Lower leg skin (tissue), 4 donors: ENCODE measurements at regions not wholly inside any gene's neighbourhood (a gene's known extent, or its start where the extent isn't known, plus 50 kb on each side); places are given as distances from the start of the nearest gene placed in this dataset.
A peak's percentile ranks its signal among the peaks of the same experiment; 100 is the strongest.

ENCODE experiments used
- DNase-seq, 2 donors: peaks; one replicate each; pipeline ENCODE4 v3.0.0-alpha.2; 2019; ENCODE audit warnings: low spot score in 2 of 2
- H3K4me3 ChIP-seq: fragments of 200-600 bp; sonication (generic); 2 replicates; pipeline ENCODE4 v1.5.1; 2017; ENCODE audit warnings: mild to moderate bottlenecking, low read depth; ENCODE audit not compliant: poor library complexity, severe bottlenecking
- POLR2A ChIP-seq, 2 donors: fragments of 450-650 bp; IDR thresholded peaks; one replicate each; pipeline ENCODE4 v1.6.1; 2016 to 2017; ENCODE audit warnings: antibody characterized with exemption in 2 of 2, mild to moderate bottlenecking in 1 of 2, moderate library complexity in 1 of 2
- WGBS, 2 donors: methylation state at CpG; one replicate each; pipeline ENCODE4 v1.1.5; 2018; 5-methylcytosine and 5-hydroxymethylcytosine counted together
- intact Hi-C: fragments of 100-400 bp; cut with DNase I; formaldehyde crosslinking; loops from one replicate; pipeline ENCODE4 v1.15.0; 2023; ENCODE audit warnings: low total_unique reads
- TF ChIP-seq, protein P1 (sequence below), 3 donors: fragments of 450-650 bp; IDR thresholded peaks; one replicate each; pipeline ENCODE4 v1.5.1; 2016; ENCODE audit warnings: antibody characterized with exemption in 3 of 3, mild to moderate bottlenecking in 3 of 3, moderate library complexity in 2 of 3

DNA sequence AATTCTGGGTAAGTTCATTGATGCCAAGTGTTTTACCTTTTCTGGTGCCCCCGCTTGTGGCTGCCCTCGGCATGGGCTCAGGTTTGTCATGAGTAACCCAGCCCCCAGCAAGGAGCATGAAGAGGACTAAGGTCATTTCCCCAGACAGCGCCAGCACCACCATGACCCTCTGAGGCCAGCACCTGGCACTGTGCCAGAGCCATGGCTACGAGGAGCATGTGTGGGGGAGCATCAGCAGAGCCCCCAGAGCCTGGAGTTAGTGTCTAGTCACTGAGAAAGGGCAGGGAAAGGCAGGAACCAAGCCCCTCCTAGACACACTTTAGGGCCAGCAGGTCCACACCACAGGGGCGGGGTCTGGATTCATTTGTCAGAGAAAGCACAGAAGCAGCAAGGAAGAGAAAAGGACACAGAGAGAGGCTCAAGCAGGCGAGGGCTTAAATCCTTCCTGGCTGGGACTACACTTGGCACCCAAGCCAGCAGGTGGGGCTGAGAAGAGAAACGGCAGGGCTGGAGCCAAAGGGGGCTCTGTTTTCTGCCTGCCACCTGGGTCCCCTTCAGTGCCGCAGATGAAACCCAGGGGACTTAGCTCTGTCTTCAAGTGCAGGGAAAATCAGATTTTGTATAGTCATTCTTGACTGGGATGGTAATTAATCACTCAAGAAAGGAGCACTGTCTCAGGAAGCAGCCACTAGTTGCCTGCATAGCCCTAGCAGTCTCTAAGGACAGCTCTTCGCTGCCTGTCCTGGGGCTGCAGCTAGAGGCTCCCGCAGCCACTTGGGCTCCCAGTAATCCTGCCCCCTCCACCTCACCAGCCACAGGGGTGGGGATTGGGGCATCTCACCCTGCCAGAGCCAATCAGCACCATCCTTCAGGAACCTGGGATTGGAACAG lies 79.6 kb upstream of the ZC3H12A start:
- 29 to 33% methylated on average over 10 of the region's 10 CpGs for whole genome bisulfite sequencing, 2 donors
- peak in 1 of 2 donors; percentile 81 for DNase-seq
- no peak for TF ChIP-seq POLR2A (IDR thresholded peaks at IDR 0.05)
- TF ChIP-seq, protein P1, sequence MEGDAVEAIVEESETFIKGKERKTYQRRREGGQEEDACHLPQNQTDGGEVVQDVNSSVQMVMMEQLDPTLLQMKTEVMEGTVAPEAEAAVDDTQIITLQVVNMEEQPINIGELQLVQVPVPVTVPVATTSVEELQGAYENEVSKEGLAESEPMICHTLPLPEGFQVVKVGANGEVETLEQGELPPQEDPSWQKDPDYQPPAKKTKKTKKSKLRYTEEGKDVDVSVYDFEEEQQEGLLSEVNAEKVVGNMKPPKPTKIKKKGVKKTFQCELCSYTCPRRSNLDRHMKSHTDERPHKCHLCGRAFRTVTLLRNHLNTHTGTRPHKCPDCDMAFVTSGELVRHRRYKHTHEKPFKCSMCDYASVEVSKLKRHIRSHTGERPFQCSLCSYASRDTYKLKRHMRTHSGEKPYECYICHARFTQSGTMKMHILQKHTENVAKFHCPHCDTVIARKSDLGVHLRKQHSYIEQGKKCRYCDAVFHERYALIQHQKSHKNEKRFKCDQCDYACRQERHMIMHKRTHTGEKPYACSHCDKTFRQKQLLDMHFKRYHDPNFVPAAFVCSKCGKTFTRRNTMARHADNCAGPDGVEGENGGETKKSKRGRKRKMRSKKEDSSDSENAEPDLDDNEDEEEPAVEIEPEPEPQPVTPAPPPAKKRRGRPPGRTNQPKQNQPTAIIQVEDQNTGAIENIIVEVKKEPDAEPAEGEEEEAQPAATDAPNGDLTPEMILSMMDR (IDR thresholded peaks at IDR 0.05), result no peak
- intact Hi-C loops, result no loop called here
- no peak overlapping the region for H3K4me3 ChIP-seq

DNA sequence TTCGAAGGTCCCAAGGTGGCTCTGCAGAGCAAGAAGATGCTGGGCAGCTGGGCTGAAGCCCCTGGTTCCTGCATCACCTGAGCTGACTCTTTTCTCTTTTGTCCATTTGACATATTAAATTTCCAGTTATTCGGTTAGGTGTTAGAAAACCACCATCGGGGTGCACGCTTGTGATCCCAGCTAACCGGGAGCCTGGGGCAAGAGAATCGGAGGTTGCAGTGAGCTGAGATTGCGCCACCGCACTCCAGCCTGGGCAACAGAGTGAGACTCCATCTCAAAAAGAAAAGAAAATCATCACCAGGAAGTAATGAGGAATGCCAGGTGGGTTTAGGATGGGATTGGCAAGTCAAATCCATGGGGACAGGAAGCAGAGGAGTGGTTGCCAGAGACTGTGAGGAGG lies 76.3 kb upstream of the ZC3H12A start:
- TF ChIP-seq, protein P1 (IDR thresholded peaks at IDR 0.05), result no peak
- TF ChIP-seq POLR2A (IDR thresholded peaks at IDR 0.05), result no peak
- H3K4me3 ChIP-seq, result no peak overlapping the region
- DNase-seq, result peak in 1 of 2 donors; percentile 50
- intact Hi-C loops, result no loop called here
- WGBS, 2 donors, result 89 to 95% methylated on average over 8 of the region's 8 CpGs

DNA sequence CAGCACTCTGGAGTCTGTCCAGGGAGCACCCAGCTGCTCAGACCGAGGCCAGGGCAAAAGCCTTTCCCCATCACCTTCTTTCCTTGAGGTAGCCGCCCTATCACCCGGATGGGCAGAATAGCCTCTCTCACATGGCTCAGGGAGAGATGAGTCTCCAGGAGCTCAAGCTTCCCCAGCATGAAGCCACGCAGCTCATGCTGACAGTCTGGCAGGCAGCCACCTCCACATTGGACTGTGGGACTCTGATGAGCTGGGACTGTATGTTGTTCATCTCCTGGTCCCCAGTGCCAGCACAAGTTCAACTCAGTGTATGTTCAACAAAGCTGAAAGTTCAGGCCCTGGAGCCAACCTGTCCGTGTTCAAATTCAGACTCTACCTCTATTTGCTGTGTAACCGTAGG lies 75.2 kb upstream of the ZC3H12A start:
- TF ChIP-seq, protein P1 (IDR thresholded peaks at IDR 0.05), result no peak
- TF ChIP-seq POLR2A (IDR thresholded peaks at IDR 0.05), result no peak
- 67 to 72% methylated on average over 6 of the region's 6 CpGs for WGBS, 2 donors
- intact Hi-C loops, result no loop called here
- H3K4me3 ChIP-seq, result no peak overlapping the region
- DNase-seq, result no peak

DNA sequence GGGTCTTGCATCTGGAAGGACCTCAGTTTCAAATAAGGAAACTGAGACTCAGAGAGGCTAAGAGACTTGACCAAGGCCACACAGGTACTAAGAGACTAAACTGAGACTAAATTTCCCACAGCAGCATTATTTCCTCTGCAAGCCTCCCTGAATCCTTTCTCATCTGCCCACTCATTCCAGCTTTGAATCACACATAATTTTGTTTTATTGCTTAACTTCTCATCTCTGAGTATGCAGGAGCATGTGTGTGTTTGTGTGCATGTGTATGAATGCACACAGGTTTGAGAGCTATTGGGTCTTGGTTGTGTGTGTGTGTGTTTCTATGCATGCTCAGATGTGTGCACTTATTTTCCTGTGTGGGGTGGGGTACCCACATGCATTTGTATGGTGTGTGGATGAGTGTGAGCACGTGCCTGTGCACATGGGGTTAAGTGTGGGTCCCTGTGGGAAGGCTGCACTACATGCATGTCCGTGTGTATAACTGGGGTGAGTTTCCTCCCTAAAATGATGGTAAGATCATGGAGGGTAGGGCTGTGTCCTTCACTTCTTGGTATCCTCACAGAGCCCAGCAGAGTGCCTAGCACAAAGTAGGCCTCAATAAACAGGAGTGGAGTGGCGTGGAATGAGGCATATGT lies 74.4 kb upstream of the ZC3H12A start:
- H3K4me3 ChIP-seq, result no peak overlapping the region
- DNase-seq, result peak in 1 of 2 donors; percentile 50
- intact Hi-C loops, result no loop called here
- 50 to 65% methylated on average over 3 of the region's 3 CpGs for WGBS, 2 donors
- no peak for TF ChIP-seq POLR2A (IDR thresholded peaks at IDR 0.05)
- TF ChIP-seq, protein P1 (IDR thresholded peaks at IDR 0.05), result no peak

DNA sequence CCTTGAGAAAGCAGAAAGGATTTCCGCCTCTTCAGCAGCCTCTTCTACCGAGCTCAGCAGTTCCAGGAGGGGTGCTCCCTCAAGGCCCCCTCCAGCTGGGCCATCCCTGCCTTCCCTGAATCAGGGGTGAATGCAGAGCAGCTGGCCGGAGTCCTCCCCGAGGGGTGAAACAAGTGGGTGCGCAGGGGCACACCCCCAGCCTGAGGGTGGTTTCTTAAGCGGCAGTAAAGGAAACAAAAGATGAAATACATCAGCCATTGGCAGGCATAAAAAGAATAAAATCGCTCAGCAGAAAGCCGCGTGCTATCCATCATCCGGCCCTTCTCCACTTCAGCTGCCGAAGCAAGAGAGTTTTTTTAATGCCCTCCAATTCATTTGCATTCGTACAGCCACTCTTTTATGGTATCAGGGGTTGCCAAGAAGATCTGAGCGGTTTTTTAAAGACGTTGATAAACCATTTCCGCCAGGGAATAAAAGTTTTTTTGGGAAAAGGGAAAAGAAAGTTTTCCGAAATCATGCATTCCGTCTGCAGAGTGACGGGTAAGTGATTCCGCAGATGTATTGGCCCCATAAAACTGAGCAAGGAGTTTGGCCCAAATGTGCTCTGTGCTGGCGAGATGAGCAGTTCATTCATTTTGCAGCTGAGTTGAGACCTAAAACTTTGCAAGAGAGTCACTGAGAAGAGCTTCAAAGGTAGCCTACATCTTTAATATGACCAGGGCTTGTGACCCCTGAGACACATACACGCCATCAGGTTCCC lies 73.7 kb upstream of the ZC3H12A start:
- no peak overlapping the region for H3K4me3 ChIP-seq
- peak in 1 of 2 donors; percentile 72 for DNase-seq
- intact Hi-C loops, result no loop called here
- 44 to 46% methylated on average over 21 of the region's 21 CpGs for WGBS, 2 donors
- TF ChIP-seq, protein P1 (IDR thresholded peaks at IDR 0.05), result no peak
- TF ChIP-seq POLR2A (IDR thresholded peaks at IDR 0.05), result no peak
